PC-3 (cell line): ENCODE measurements at regions not wholly inside any gene's neighbourhood (a gene's known extent, or its start where the extent isn't known, plus 50 kb on each side); places are given as distances from the start of the nearest gene placed in this dataset.

Experiments
- ATAC-seq: fragments of 200-7000 bp; cut with Tn5 transposase; 2 replicates; pipeline ENCODE4 v1.9.1; 2020; ENCODE audit warnings: mild to moderate bottlenecking, moderate library complexity
- BruUV-seq: library from RNA; stranded (reverse); fragments of 400-500 nt; replicated peaks from 2 replicates; lab custom pipeline; 2021; lab: Mats Ljungman, UMichigan
- CTCF ChIA-PET: fragments of 300-600 bp; sonication (Branson Sonifier 250); formaldehyde crosslinking; loops from one replicate; lab custom pipeline; 2022; ENCODE audit warnings: antibody characterized with exemption; lab: Charles Lee
- POLR2A ChIA-PET: fragments of 300-600 bp; sonication (Branson Sonifier 250); formaldehyde crosslinking; loops from one replicate; lab custom pipeline; 2022; ENCODE audit warnings: antibody characterized with exemption; ENCODE audit not compliant: unreplicated experiment; lab: Charles Lee
- DNase-seq: peaks from one replicate; pipeline ENCODE4 v3.0.0-alpha.2; 2015
- H2AFZ ChIP-seq: fragments of 300-600 bp; sonication (generic); 2 replicates; pipeline ENCODE4 v1.6.0; 2016; ENCODE audit warnings: antibody characterized with exemption, low read length
- H3F3A ChIP-seq: fragments of 300-600 bp; sonication (generic); one replicate; pipeline ENCODE4 v1.6.0; 2017; ENCODE audit warnings: antibody characterized with exemption, low read length, control low read depth, mild to moderate bottlenecking; ENCODE audit not compliant: unreplicated experiment
- H3K27ac ChIP-seq: fragments of 300-600 bp; sonication (generic); 2 replicates; pipeline ENCODE4 v1.5.1; 2016; ENCODE audit warnings: mild to moderate bottlenecking, low read length
- H3K27me3 ChIP-seq: fragments of 300-600 bp; sonication (generic); 2 replicates; pipeline ENCODE4 v1.6.1; 2016; ENCODE audit warnings: low read length, mixed read lengths
- H3K36me3 ChIP-seq: fragments of 300-600 bp; sonication (generic); 2 replicates; pipeline ENCODE4 v1.6.1; 2016; ENCODE audit warnings: low read depth, mixed run types, low read length, mixed read lengths
- H3K4me1 ChIP-seq: fragments of 300-600 bp; sonication (generic); 2 replicates; pipeline ENCODE4 v1.5.1; 2016; ENCODE audit warnings: low read length; ENCODE audit not compliant: insufficient read depth
- H3K4me2 ChIP-seq: fragments of 300-600 bp; sonication (generic); 2 replicates; pipeline ENCODE4 v1.6.0; 2016; ENCODE audit warnings: low read length
- H3K4me3 ChIP-seq: fragments of 300-600 bp; sonication (generic); 2 replicates; pipeline ENCODE4 v1.5.1; 2016; ENCODE audit warnings: mild to moderate bottlenecking, low read length, mixed read lengths
- H3K79me2 ChIP-seq: fragments of 300-600 bp; sonication (generic); 2 replicates; pipeline ENCODE4 v1.6.1; 2017; ENCODE audit warnings: low read length, mixed read lengths
- H3K9ac ChIP-seq: fragments of 300-600 bp; sonication (generic); 2 replicates; pipeline ENCODE4 v1.6.0; 2016; ENCODE audit warnings: mild to moderate bottlenecking, low read length
- H3K9me2 ChIP-seq: fragments of 300-600 bp; sonication (generic); replicated peaks from 2 replicates; pipeline ENCODE4 v1.6.1; 2016; ENCODE audit warnings: mixed run types, low read length, mixed read lengths
- H3K9me3 ChIP-seq: fragments of 300-600 bp; sonication (generic); 2 replicates; pipeline ENCODE4 v1.6.1; 2016; ENCODE audit warnings: low read length, mixed read lengths
- H4K20me1 ChIP-seq: fragments of 300-600 bp; sonication (generic); 2 replicates; pipeline ENCODE4 v1.6.1; 2016; ENCODE audit warnings: low read length, mixed read lengths
- EZH2 ChIP-seq: fragments of 300-600 bp; sonication (generic); IDR thresholded peaks from one replicate; pipeline ENCODE4 v1.6.1; 2017; ENCODE audit warnings: antibody characterized with exemption, mild to moderate bottlenecking, low read length; ENCODE audit not compliant: unreplicated experiment
- EZH2phosphoT487 ChIP-seq: fragments of 300-600 bp; sonication (generic); IDR thresholded peaks from 2 replicates; pipeline ENCODE4 v1.6.1; 2018; ENCODE audit warnings: mild to moderate bottlenecking, antibody characterized with exemption, low read length, borderline replicate concordance
- intact Hi-C: fragments of 100-400 bp; cut with micrococcal nuclease; formaldehyde crosslinking; loops from 2 replicates; pipeline ENCODE4 v1.9.0; 2023
- TF ChIP-seq, protein P1 (sequence below): fragments of 300-600 bp; sonication (generic); conservative IDR thresholded peaks from 2 replicates; pipeline ENCODE4 v1.5.1; 2017; ENCODE audit warnings: antibody characterized with exemption, low read depth, mild to moderate bottlenecking, low read length

GRCh38 chr14:38143659-38144505 is 63.8 kb upstream of the SSTR1 start:
- Histone ChIP-seq H2AFZ (peak overlapping the region; percentile 58), H3K4me2 (0 out of 2 replicates have a peak overlapping the region, but pooled peaks have one; percentile 36), H3F3A (no peaks in the 10 kb centered on the region), H3K36me3 (no peaks in the 10 kb centered on the region), H3K9ac (no peak overlapping the region), H3K27ac (no peak overlapping the region), H3K9me3 (no peaks in the 10 kb centered on the region), H3K4me3 (no peak overlapping the region), H3K9me2 (no peaks in the 10 kb centered on the region), H3K4me1 (0 out of 2 replicates have a peak, but pooled peaks cover 7% of the 10 kb centered on the region), H4K20me1 (no peaks in the 10 kb centered on the region), H3K27me3 (no peaks in the 10 kb centered on the region), H3K79me2 (no peaks in the 10 kb centered on the region)
- ATAC-seq (no peak), DNase-seq (peak; percentile 16)
- ChIA-PET POLR2A (no interaction called here), CTCF (no interaction called here)
- intact Hi-C loops = no loop called here
- no TSS peak for BruUV-seq
- TF ChIP-seq, protein P1, sequence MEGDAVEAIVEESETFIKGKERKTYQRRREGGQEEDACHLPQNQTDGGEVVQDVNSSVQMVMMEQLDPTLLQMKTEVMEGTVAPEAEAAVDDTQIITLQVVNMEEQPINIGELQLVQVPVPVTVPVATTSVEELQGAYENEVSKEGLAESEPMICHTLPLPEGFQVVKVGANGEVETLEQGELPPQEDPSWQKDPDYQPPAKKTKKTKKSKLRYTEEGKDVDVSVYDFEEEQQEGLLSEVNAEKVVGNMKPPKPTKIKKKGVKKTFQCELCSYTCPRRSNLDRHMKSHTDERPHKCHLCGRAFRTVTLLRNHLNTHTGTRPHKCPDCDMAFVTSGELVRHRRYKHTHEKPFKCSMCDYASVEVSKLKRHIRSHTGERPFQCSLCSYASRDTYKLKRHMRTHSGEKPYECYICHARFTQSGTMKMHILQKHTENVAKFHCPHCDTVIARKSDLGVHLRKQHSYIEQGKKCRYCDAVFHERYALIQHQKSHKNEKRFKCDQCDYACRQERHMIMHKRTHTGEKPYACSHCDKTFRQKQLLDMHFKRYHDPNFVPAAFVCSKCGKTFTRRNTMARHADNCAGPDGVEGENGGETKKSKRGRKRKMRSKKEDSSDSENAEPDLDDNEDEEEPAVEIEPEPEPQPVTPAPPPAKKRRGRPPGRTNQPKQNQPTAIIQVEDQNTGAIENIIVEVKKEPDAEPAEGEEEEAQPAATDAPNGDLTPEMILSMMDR = no peak
- TF ChIP-seq EZH2phosphoT487 (no peak), EZH2 (no peak)

GRCh38 chr14:38145142-38145541 is 62.6 kb upstream of the SSTR1 start:
- Histone ChIP-seq H3K27me3 (no peaks in the 10 kb centered on the region; the same call in 1 of the 2 replicates), H3K4me3 (no peak overlapping the region), H3F3A (no peaks in the 10 kb centered on the region), H3K9me2 (no peaks in the 10 kb centered on the region), H3K4me1 (0 out of 2 replicates have a peak, but pooled peaks cover 5% of the 10 kb centered on the region), H3K9me3 (no peaks in the 10 kb centered on the region), H3K27ac (no peak overlapping the region), H3K9ac (no peak overlapping the region), H3K4me2 (no peak overlapping the region), H2AFZ (no peak overlapping the region), H3K36me3 (no peaks in the 10 kb centered on the region), H4K20me1 (no peaks in the 10 kb centered on the region), H3K79me2 (no peaks in the 10 kb centered on the region)
- CTCF ChIA-PET = no interaction called here
- TF ChIP-seq EZH2phosphoT487 = no peak
- TF ChIP-seq, protein P1 = no peak
- TF ChIP-seq EZH2 = no peak
- intact Hi-C loops = no loop called here
- ATAC-seq (no peak), DNase-seq (no peak)
- POLR2A ChIA-PET = no interaction called here
- BruUV-seq = no TSS peak

GRCh38 chr14:38150075-38150474 is 57.6 kb upstream of the SSTR1 start:
- Histone ChIP-seq H3K79me2 (no peaks in the 10 kb centered on the region), H3F3A (no peaks in the 10 kb centered on the region), H3K9ac (no peak overlapping the region), H3K9me3 (no peaks in the 10 kb centered on the region), H3K27ac (no peak overlapping the region), H3K4me3 (no peak overlapping the region), H3K4me1 (no peaks in the 10 kb centered on the region), H2AFZ (no peak overlapping the region), H4K20me1 (no peaks in the 10 kb centered on the region), H3K36me3 (no peaks in the 10 kb centered on the region), H3K27me3 (peaks cover 14% of the 10 kb centered on the region; the same call in 1 of the 2 replicates), H3K9me2 (no peaks in the 10 kb centered on the region), H3K4me2 (no peak overlapping the region)
- TF ChIP-seq EZH2 (no peak), EZH2phosphoT487 (no peak)
- TF ChIP-seq, protein P1 = peak; percentile 40; the same call in 1 of the 2 replicates
- intact Hi-C loops = no loop called here
- ChIA-PET POLR2A (no interaction called here), CTCF (no interaction called here)
- ATAC-seq = no peak
- DNase-seq = no peak
- BruUV-seq = no TSS peak
